Breast epithelium (tissue), 4 donors: ENCODE measurements at regions not wholly inside any gene's neighbourhood (a gene's known extent, or its start where the extent isn't known, plus 50 kb on each side); places are given as distances from the start of the nearest gene placed in this dataset.
"Not testable (repeated sequence)": the region's sequence is repeated elsewhere in the genome, so short reads cannot be mapped to it uniquely, and the experiment has no call there.

ENCODE experiments used
- DNase-seq, 2 donors: peaks; one replicate each; pipeline ENCODE4 v3.0.0-alpha.2; 2019; ENCODE audit warnings: low spot score in 2 of 2
- H3K27ac ChIP-seq, 2 donors: fragments of 200-600 bp; sonication (generic) in 1 of 2; one replicate each; pipeline ENCODE4 v1.5.1; 2016 to 2019; ENCODE audit warnings: mild to moderate bottlenecking in 1 of 2
- H3K27me3 ChIP-seq, 2 donors: fragments of 200-600 bp; sonication (generic) in 1 of 2; one replicate each; pipeline versions ENCODE4 v1.5.1 to v1.6.0; 2017 to 2019; ENCODE audit warnings: control low read depth in 1 of 2, mild to moderate bottlenecking in 1 of 2
- H3K36me3 ChIP-seq: fragments of 200-600 bp; one replicate; pipeline ENCODE4 v1.5.1; 2019
- H3K4me1 ChIP-seq, 2 donors: fragments of 200-600 bp; sonication (generic); one replicate each; pipeline ENCODE4 v1.5.1; 2016 to 2019; ENCODE audit warnings: control low read depth in 1 of 2
- H3K4me3 ChIP-seq, 3 donors: fragments of 200-600 bp; sonication (generic); 1 replicate in 2 of 3; 2 replicates in 1 of 3; pipeline ENCODE4 v1.5.1; 2016 to 2019; ENCODE audit warnings: mild to moderate bottlenecking in 3 of 3, moderate library complexity in 2 of 3
- H3K9me3 ChIP-seq, 2 donors: fragments of 200-600 bp; sonication (generic) in 1 of 2; one replicate each; pipeline ENCODE4 v1.5.1; 2016 to 2019; ENCODE audit warnings: control low read depth in 1 of 2
- CTCF ChIP-seq, 3 donors: fragments of 450-650 bp; IDR thresholded peaks; one replicate each; pipeline ENCODE4 v1.5.1; 2016 to 2017; ENCODE audit warnings: antibody characterized with exemption in 3 of 3, mild to moderate bottlenecking in 3 of 3, moderate library complexity in 3 of 3
- POLR2A ChIP-seq: fragments of 450-650 bp; IDR thresholded peaks from one replicate; pipeline ENCODE4 v1.6.1; 2016; ENCODE audit warnings: antibody characterized with exemption, mild to moderate bottlenecking, moderate library complexity
- POLR2AphosphoS5 ChIP-seq, 3 donors: sonication (generic); formaldehyde crosslinking; IDR thresholded peaks; one replicate each; pipeline ENCODE4 v1.6.1; 2017; ENCODE audit warnings: antibody characterized with exemption in 3 of 3
- intact Hi-C: fragments of 100-400 bp; cut with DNase I; formaldehyde crosslinking; loops from one replicate; pipeline ENCODE4 v1.15.1; 2023; ENCODE audit warnings: low total_unique reads

GRCh38 chr16:10277597-10277996 lies 95.4 kb upstream of the GRIN2A start:
- no peak overlapping the region for H3K4me3 ChIP-seq
- H3K4me1 ChIP-seq: no peaks in the 10 kb centered on the region
- no peaks in the 10 kb centered on the region for H3K27me3 ChIP-seq
- TF ChIP-seq POLR2A: no peak
- no peak for TF ChIP-seq CTCF (IDR thresholded peaks at IDR 0.05)
- TF ChIP-seq POLR2AphosphoS5 (IDR thresholded peaks at IDR 0.05): no peak
- no peak for DNase-seq
- intact Hi-C loops: no loop called here
- no peak overlapping the region for H3K27ac ChIP-seq
- H3K9me3 ChIP-seq: peaks cover 0 to 9% of the 10 kb centered on the region in 2 donors
- H3K36me3 ChIP-seq: no peaks in the 10 kb centered on the region

- TF ChIP-seq POLR2A: no peak
- TF ChIP-seq POLR2AphosphoS5 (IDR thresholded peaks at IDR 0.05): no peak
- TF ChIP-seq CTCF (IDR thresholded peaks at IDR 0.05): no peak
- H3K4me1 ChIP-seq: no peaks in the 10 kb centered on the region
- intact Hi-C loops: no loop called here
- no peak for DNase-seq
- no peak overlapping the region for H3K4me3 ChIP-seq
- peaks cover 0 to 9% of the 10 kb centered on the region in 2 donors for H3K9me3 ChIP-seq
- no peaks in the 10 kb centered on the region for H3K27me3 ChIP-seq
- H3K36me3 ChIP-seq: no peaks in the 10 kb centered on the region
- H3K27ac ChIP-seq: no peak overlapping the region
These were observed 98.3 kb upstream of the GRIN2A start for GRCh38 chr16:10280262-10281170.

- H3K27me3 ChIP-seq: no peaks in the 10 kb centered on the region
- no peak for DNase-seq
- intact Hi-C loops: no loop called here
- H3K4me3 ChIP-seq: no peak overlapping the region
- H3K27ac ChIP-seq: no peak overlapping the region
- peaks cover 0 to 9% of the 10 kb centered on the region in 2 donors for H3K9me3 ChIP-seq
- no peaks in the 10 kb centered on the region for H3K36me3 ChIP-seq
- TF ChIP-seq POLR2AphosphoS5 (IDR thresholded peaks at IDR 0.05) (no peak), CTCF (IDR thresholded peaks at IDR 0.05) (no peak), POLR2A (no peak)
- H3K4me1 ChIP-seq: no peaks in the 10 kb centered on the region
These were observed 100.1 kb upstream of the GRIN2A start for GRCh38 chr16:10282367-10282766.

- H3K36me3 ChIP-seq, intact Hi-C loops: not testable (repeated sequence)
These were observed 101.0 kb upstream of the GRIN2A start for GRCh38 chr16:10283246-10283645.

GRCh38 chr16:10290467-10291105 lies 95.3 kb upstream of the ATF7IP2 start:
- intact Hi-C loops, H3K4me3 ChIP-seq: not testable (repeated sequence)
- peaks cover 8 to 15% of the 10 kb centered on the region in 2 donors for H3K9me3 ChIP-seq

More at GRCh38 chr16:10283246-10283645, 101.0 kb upstream of the GRIN2A start:
- H3K27me3 ChIP-seq, H3K27ac ChIP-seq, DNase-seq, H3K9me3 ChIP-seq, H3K4me3 ChIP-seq, H3K4me1 ChIP-seq: not testable (repeated sequence)

GRCh38 chr16:10292197-10292596 lies 93.7 kb upstream of the ATF7IP2 start:
- H3K27ac ChIP-seq, H3K4me3 ChIP-seq, DNase-seq, H3K27me3 ChIP-seq, H3K36me3 ChIP-seq, H3K4me1 ChIP-seq, intact Hi-C loops: not testable (repeated sequence)
- peaks cover 8 to 15% of the 10 kb centered on the region in 2 donors for H3K9me3 ChIP-seq

More at GRCh38 chr16:10290467-10291105, 95.3 kb upstream of the ATF7IP2 start:
- not testable (repeated sequence) for H3K27ac ChIP-seq, DNase-seq, H3K4me1 ChIP-seq, H3K36me3 ChIP-seq, H3K27me3 ChIP-seq

GRCh38 chr16:10292976-10293375 lies 92.9 kb upstream of the ATF7IP2 start:
- not testable (repeated sequence) for H3K27ac ChIP-seq

GRCh38 chr16:10294153-10294552 lies 91.7 kb upstream of the ATF7IP2 start:
- H3K4me1 ChIP-seq, H3K4me3 ChIP-seq, H3K27ac ChIP-seq, H3K36me3 ChIP-seq, H3K27me3 ChIP-seq, DNase-seq, intact Hi-C loops: not testable (repeated sequence)
- H3K9me3 ChIP-seq: peaks cover 8 to 15% of the 10 kb centered on the region in 2 donors

More at GRCh38 chr16:10292976-10293375, 92.9 kb upstream of the ATF7IP2 start:
- intact Hi-C loops, DNase-seq, H3K27me3 ChIP-seq, H3K4me1 ChIP-seq, H3K4me3 ChIP-seq, H3K36me3 ChIP-seq: not testable (repeated sequence)
- H3K9me3 ChIP-seq: peaks cover 8 to 15% of the 10 kb centered on the region in 2 donors
